GM12874 (cell line): ENCODE measurements at regions not wholly inside any gene's neighbourhood (a gene's known extent, or its start where the extent isn't known, plus 50 kb on each side); places are given as distances from the start of the nearest gene placed in this dataset.

Experiments
- TF ChIP-seq, protein P1 (sequence below): IDR thresholded peaks from 2 replicates; pipeline ENCODE4 v1.5.1; 2011; ENCODE audit warnings: low read depth, mild to moderate bottlenecking, control low read depth, low read length, moderate library complexity; ENCODE audit not compliant: insufficient read depth

DNA sequence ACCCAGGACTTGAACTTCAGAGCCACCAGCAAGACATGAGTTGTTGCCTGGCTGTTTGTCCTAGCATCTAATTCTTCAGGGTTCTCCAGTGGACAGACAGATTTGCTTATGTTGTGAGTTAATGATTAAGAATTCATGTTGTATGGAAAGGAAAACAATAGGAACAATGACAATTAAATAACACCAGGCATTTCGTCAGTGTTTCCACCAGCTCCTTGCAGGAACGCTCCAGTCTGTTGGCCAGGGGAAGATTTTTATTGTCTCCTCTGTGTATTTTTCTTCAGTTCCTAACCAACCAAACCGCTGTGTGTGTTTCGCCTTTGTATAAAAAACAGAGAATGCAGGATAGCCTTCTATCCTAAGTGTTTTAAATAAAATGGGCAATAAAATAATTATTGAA lies 64.4 kb upstream of the PTGFR start:
- TF ChIP-seq, protein P1, sequence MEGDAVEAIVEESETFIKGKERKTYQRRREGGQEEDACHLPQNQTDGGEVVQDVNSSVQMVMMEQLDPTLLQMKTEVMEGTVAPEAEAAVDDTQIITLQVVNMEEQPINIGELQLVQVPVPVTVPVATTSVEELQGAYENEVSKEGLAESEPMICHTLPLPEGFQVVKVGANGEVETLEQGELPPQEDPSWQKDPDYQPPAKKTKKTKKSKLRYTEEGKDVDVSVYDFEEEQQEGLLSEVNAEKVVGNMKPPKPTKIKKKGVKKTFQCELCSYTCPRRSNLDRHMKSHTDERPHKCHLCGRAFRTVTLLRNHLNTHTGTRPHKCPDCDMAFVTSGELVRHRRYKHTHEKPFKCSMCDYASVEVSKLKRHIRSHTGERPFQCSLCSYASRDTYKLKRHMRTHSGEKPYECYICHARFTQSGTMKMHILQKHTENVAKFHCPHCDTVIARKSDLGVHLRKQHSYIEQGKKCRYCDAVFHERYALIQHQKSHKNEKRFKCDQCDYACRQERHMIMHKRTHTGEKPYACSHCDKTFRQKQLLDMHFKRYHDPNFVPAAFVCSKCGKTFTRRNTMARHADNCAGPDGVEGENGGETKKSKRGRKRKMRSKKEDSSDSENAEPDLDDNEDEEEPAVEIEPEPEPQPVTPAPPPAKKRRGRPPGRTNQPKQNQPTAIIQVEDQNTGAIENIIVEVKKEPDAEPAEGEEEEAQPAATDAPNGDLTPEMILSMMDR, result no peak

DNA sequence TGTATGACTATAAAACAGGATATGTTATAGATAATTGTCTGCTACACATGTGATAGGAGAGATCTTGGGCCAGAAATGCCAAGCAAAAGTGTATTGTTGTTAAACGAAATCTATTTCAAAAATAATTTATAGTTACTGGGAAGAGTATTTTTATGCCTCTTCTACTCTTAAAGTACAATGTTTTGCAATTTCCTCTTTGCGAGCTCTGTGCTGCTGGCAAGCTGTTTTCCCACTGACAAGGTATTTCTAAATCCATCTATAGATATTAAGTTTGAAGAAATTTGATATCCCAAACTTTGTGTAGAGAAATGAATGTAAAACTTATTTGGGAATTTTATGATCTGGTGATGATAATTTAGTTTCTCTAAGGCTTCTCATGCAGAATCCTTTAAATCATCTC lies 63.3 kb upstream of the PTGFR start:
- TF ChIP-seq, protein P1, result no peak

GRCh38 chr1:78432016-78432415 lies 58.8 kb upstream of the PTGFR start:
- TF ChIP-seq, protein P1, result no peak

DNA sequence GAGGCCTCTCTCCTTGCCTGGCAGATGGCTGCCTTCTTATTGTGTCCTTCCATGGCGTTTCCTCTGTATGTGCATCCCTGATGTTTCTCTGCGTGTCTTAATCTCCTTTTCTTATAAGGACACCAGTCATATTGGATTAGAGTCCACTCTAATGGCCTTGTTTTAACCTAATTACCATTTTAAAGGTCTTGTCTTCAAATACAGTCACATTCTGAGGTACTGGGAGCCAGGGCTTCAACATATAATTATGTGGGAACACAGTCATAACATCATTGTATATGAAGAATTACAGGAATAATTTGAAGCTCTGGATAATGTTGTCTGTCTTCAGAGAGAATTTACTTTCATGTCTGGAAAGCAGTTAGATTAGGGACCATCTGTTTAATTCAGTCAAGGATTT lies 56.4 kb upstream of the PTGFR start:
- TF ChIP-seq, protein P1, result no peak

- TF ChIP-seq, protein P1, result no peak
These were observed 53.8 kb upstream of the PTGFR start for GRCh38 chr1:78436961-78437360.

DNA sequence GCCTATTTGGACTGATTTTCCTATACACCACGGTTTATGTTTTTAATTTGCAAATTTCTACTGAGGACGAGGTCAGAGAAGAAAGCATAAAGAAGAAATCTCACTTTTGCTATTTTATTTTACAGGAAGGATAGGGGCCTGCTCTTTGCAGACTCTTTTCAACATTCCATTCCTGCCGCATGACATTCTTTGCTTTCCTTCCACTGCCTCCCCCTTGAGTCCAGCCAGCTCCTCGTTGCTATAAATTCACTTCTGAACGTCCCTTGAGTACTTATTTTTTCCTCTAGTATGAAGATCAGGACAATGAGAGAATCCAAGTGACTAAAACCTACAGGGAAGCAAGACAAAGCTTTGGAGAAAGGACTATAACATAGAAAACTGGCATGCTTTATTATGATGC lies 53.4 kb upstream of the PTGFR start:
- TF ChIP-seq, protein P1, result no peak

DNA sequence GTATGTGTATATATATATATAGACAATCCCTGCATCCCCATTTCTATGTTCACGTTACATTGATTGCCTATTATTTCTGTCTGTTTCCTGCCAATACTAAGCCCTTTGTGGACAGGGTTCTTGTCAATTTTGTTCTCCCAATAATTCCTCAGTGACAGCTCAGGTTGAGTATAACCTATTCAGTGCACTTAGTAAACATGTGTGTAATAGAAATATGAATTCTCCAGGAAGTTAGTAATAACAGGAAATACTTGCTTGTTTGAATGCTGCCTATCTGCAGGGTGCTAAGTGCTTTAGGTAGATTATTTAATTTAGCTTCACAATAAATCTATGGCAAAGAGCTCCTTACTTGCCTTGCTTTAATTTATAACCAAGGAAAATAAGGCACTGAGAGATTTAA lies 52.8 kb upstream of the PTGFR start:
- TF ChIP-seq, protein P1, result no peak

DNA sequence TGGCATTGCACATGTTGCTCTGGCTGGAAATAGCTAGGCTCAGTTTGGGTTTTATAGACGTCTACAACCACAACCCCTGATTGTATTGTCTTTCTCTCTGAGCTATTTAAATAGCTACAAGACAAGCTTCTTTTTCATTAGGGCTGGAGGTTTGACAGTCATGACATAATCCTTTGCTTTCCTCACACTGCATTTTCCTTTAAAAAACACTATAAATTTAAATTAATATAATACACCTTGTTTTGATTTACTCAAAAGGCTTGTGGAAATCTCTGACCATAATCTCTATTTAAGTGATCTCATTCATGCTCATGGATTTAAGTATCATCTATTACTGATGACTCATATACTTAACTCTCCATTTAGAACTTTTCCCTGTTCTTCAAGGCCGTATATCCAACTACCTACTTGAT lies 50.4 kb upstream of the PTGFR start:
- TF ChIP-seq, protein P1, result no peak
